Epithelial cell of esophagus (primary cell): ENCODE measurements at regions not wholly inside any gene's neighbourhood (a gene's known extent, or its start where the extent isn't known, plus 50 kb on each side); places are given as distances from the start of the nearest gene placed in this dataset.
A peak's percentile ranks its signal among the peaks of the same experiment; 100 is the strongest.

ENCODE experiments used
- DNase-seq: peaks from one replicate; pipeline ENCODE4 v3.0.0; 2010; ENCODE audit warnings: low read depth
- H3K4me3 ChIP-seq: 2 replicates; pipeline ENCODE4 v1.5.1; 2011; ENCODE audit warnings: mild to moderate bottlenecking, low read length, control low read depth
- CTCF ChIP-seq: IDR thresholded peaks from 2 replicates; pipeline ENCODE4 v1.5.1; 2011; ENCODE audit warnings: low read depth, mild to moderate bottlenecking, low read length, control low read depth, inconsistent platforms; ENCODE audit not compliant: insufficient read depth; ENCODE audit errors: missing control alignments

- no peak overlapping the region for H3K4me3 ChIP-seq
- peak; percentile 30 for DNase-seq
- no peak for TF ChIP-seq CTCF
Observed at GRCh38 chr2:71772510-71773172, 319.3 kb downstream of the DYSF start.

GRCh38 chr2:71767663-71768062 lies 314.3 kb downstream of the DYSF start:
- H3K4me3 ChIP-seq, result no peak overlapping the region
- no peak for DNase-seq
- TF ChIP-seq CTCF, result no peak

- H3K4me3 ChIP-seq, result no peak overlapping the region
- no peak for DNase-seq
- no peak for TF ChIP-seq CTCF
Observed at GRCh38 chr2:71759060-71759459, 305.7 kb downstream of the DYSF start.

GRCh38 chr2:71757351-71757750 lies 304.0 kb downstream of the DYSF start:
- no peak for TF ChIP-seq CTCF
- no peak for DNase-seq
- H3K4me3 ChIP-seq, result no peak overlapping the region

GRCh38 chr2:71756280-71756906 lies 303.0 kb downstream of the DYSF start:
- DNase-seq, result no peak
- no peak overlapping the region for H3K4me3 ChIP-seq
- TF ChIP-seq CTCF, result no peak

- TF ChIP-seq CTCF, result no peak
- H3K4me3 ChIP-seq, result no peak overlapping the region
- DNase-seq, result no peak
Observed at GRCh38 chr2:71751590-71751989, 298.2 kb downstream of the DYSF start.

GRCh38 chr2:71749671-71750101 lies 296.3 kb downstream of the DYSF start:
- peak; percentile 44 for DNase-seq
- no peak overlapping the region for H3K4me3 ChIP-seq
- no peak for TF ChIP-seq CTCF
